ENCODE measurements at regions not wholly inside any gene's neighbourhood (a gene's known extent, or its start where the extent isn't known, plus 50 kb on each side); places are given as distances from the start of the nearest gene placed in this dataset.

- TF ChIP-seq CTCF (optimal IDR thresholded peaks at IDR 0.05 in 1 of 3, IDR thresholded peaks at IDR 0.05 in 1 of 3, conservative IDR thresholded peaks at IDR 0.05 in 1 of 3; ENCODE audit: extremely low read depth in 1 of 3, insufficient read depth in 2 of 3, low read length in 3 of 3) (no peak), EZH2 (IDR thresholded peaks at IDR 0.05; ENCODE audit: low read length) (no peak)
Measured at GRCh38 chr6:167764713-167765479, 61.8 kb upstream of the AFDN start.

Measured in keratinocyte (primary cell).